Testis (tissue), 2 donors: ENCODE measurements at regions not wholly inside any gene's neighbourhood (a gene's known extent, or its start where the extent isn't known, plus 50 kb on each side); places are given as distances from the start of the nearest gene placed in this dataset.

Experiments
- CTCF ChIP-seq, 3 experiments: fragments of 450-650 bp in 2 of 3; fragments of 200-600 bp in 1 of 3; sonication (generic) in 1 of 3; IDR thresholded peaks; one replicate each; pipeline ENCODE4 v1.5.1; 2016 to 2019; ENCODE audit warnings: antibody characterized with exemption in 3 of 3, mild to moderate bottlenecking in 2 of 3, moderate library complexity in 1 of 3
- POLR2A ChIP-seq: fragments of 450-650 bp; IDR thresholded peaks from one replicate; pipeline ENCODE4 v1.6.1; 2017; ENCODE audit warnings: antibody characterized with exemption, mild to moderate bottlenecking, moderate library complexity

GRCh38 chr22:48853627-48854240 is 973.9 kb downstream of the BRD1 start:
- TF ChIP-seq CTCF (IDR thresholded peaks at IDR 0.05) (no peak), POLR2A (no peak)
